Esophagus squamous epithelium (tissue), 4 donors: ENCODE measurements at regions not wholly inside any gene's neighbourhood (a gene's known extent, or its start where the extent isn't known, plus 50 kb on each side); places are given as distances from the start of the nearest gene placed in this dataset.

Experiments
- POLR2A ChIP-seq, 4 donors: fragments of 450-650 bp; IDR thresholded peaks; one replicate each; pipeline ENCODE4 v1.6.1; 2017; ENCODE audit warnings: antibody characterized with exemption in 4 of 4, mild to moderate bottlenecking in 4 of 4, moderate library complexity in 3 of 4
- TF ChIP-seq, protein P1 (sequence below), 6 experiments: fragments of 450-650 bp in 4 of 6; fragments of 200-600 bp in 2 of 6; sonication (generic) in 2 of 6; IDR thresholded peaks; one replicate each; pipeline ENCODE4 v1.5.1; 2016 to 2019; ENCODE audit warnings: antibody characterized with exemption in 6 of 6, mild to moderate bottlenecking in 4 of 6, moderate library complexity in 4 of 6

DNA sequence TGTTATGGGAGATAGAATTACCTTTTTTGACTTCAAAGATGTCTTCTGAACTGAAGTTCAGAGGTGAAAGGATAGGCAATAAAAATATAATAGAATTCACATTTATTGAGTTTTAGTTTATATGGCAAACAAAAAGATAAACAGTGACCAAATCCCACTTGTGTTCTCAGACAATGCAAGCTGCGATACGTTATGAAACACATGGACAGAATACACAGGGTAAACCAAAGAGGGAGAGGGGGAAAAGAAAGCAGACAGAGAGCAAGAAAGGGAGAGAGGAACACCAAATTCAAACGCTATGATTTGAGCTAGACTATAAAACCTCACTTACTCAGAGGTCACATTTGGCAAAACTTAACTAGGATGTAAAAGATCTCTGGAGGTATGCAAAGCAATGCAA, 238.2 kb upstream of the FLRT2 start:
- TF ChIP-seq, protein P1, sequence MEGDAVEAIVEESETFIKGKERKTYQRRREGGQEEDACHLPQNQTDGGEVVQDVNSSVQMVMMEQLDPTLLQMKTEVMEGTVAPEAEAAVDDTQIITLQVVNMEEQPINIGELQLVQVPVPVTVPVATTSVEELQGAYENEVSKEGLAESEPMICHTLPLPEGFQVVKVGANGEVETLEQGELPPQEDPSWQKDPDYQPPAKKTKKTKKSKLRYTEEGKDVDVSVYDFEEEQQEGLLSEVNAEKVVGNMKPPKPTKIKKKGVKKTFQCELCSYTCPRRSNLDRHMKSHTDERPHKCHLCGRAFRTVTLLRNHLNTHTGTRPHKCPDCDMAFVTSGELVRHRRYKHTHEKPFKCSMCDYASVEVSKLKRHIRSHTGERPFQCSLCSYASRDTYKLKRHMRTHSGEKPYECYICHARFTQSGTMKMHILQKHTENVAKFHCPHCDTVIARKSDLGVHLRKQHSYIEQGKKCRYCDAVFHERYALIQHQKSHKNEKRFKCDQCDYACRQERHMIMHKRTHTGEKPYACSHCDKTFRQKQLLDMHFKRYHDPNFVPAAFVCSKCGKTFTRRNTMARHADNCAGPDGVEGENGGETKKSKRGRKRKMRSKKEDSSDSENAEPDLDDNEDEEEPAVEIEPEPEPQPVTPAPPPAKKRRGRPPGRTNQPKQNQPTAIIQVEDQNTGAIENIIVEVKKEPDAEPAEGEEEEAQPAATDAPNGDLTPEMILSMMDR (IDR thresholded peaks at IDR 0.05): no peak
- no peak for TF ChIP-seq POLR2A (IDR thresholded peaks at IDR 0.05)
